ENCODE measurements at regions not wholly inside any gene's neighbourhood (a gene's known extent, or its start where the extent isn't known, plus 50 kb on each side); places are given as distances from the start of the nearest gene placed in this dataset.

DNA sequence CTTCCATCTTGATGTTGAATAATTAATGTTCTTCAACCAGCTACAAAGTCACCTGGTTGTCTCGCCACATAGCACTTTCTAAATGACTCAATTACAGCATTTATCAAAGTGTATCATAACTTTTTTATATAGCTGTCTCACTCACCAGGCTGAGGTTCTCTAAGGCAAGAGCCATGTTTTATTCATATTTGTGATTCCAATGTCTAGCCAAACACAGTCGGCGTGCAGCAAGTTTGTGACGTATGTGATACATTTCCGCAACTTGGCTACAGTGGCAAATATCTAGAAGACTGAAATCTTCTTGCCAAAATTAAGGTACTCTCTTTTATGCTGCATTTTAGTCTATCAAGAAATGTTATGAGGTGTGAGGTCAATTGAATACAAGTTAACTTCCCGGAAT is 94.2 kb upstream of the WASF3 start:
- no peak for TF ChIP-seq HEYL (CRISPR knock-in tag; IDR thresholded peaks at IDR 0.05)
- no peak for TF ChIP-seq BHLHE40 (IDR thresholded peaks at IDR 0.05; ENCODE audit: low read depth, low read length)
- TF ChIP-seq POLR2A (IDR thresholded peaks at IDR 0.05; ENCODE audit: low read length): no peak
- TF ChIP-seq EHMT2 (IDR thresholded peaks at IDR 0.05; ENCODE audit: low read depth): no peak
- no peak for TF ChIP-seq KDM1A (IDR thresholded peaks at IDR 0.05; ENCODE audit: low read depth)
- TF ChIP-seq, protein P1, sequence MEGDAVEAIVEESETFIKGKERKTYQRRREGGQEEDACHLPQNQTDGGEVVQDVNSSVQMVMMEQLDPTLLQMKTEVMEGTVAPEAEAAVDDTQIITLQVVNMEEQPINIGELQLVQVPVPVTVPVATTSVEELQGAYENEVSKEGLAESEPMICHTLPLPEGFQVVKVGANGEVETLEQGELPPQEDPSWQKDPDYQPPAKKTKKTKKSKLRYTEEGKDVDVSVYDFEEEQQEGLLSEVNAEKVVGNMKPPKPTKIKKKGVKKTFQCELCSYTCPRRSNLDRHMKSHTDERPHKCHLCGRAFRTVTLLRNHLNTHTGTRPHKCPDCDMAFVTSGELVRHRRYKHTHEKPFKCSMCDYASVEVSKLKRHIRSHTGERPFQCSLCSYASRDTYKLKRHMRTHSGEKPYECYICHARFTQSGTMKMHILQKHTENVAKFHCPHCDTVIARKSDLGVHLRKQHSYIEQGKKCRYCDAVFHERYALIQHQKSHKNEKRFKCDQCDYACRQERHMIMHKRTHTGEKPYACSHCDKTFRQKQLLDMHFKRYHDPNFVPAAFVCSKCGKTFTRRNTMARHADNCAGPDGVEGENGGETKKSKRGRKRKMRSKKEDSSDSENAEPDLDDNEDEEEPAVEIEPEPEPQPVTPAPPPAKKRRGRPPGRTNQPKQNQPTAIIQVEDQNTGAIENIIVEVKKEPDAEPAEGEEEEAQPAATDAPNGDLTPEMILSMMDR (IDR thresholded peaks at IDR 0.05): no peak
- TF ChIP-seq ESRRA (IDR thresholded peaks at IDR 0.05; ENCODE audit: borderline replicate concordance, low read length): no peak
